ENCODE measurements at regions not wholly inside any gene's neighbourhood (a gene's known extent, or its start where the extent isn't known, plus 50 kb on each side); places are given as distances from the start of the nearest gene placed in this dataset.

- H3K27ac ChIP-seq (ENCODE audit: low read depth, low read length, poor library complexity, severe bottlenecking) = peak overlapping the region; percentile 59
- H3K4me3 ChIP-seq (ENCODE audit: low read depth, low read length, poor library complexity, severe bottlenecking) = no peak overlapping the region
- H3K36me3 ChIP-seq (ENCODE audit: insufficient read depth, low read length, poor library complexity, severe bottlenecking) = no peaks in the 10 kb centered on the region
- ChIA-PET CTCF (no interaction called here), POLR2A (ENCODE audit: low non-redundant PET) (interaction anchor here (0.6 kb wide), 2 partner anchors 108 to 149 kb away, joined by 4 to 6 read pairs; no protein-coding TSS in a partner anchor)
- H3K27me3 ChIP-seq (replicated peaks; ENCODE audit: insufficient read depth, low read depth, low read length, poor library complexity) = no peaks in the 10 kb centered on the region
- TF ChIP-seq EZH2 (IDR thresholded peaks at IDR 0.05; ENCODE audit: borderline replicate concordance, low read depth, low read length, poor library complexity, severe bottlenecking) (no peak), CTCF (conservative IDR thresholded peaks at IDR 0.05; ENCODE audit: low read depth, low read length) (no peak)
- no peaks in the 10 kb centered on the region for H3K9me3 ChIP-seq (ENCODE audit: low read depth, low read length, poor library complexity, severe bottlenecking)
- intact Hi-C loops (cut with micrococcal nuclease; ENCODE audit: unreplicated experiment) = loop anchor here (10.0 kb wide), 1 partner anchor 111 kb away; no protein-coding TSS in a partner anchor
- H3K4me1 ChIP-seq (ENCODE audit: insufficient read depth, low read length, poor library complexity, severe bottlenecking) = peaks cover 65% of the 10 kb centered on the region
- no TSS peak for BruUV-seq (replicated peaks)
- no peak for DNase-seq (ENCODE audit: low spot score)
These were observed 127.2 kb downstream of the C9orf50 start for GRCh38 chr9:129493706-129494047.

- Histone ChIP-seq H3K4me1 (ENCODE audit: insufficient read depth, low read length, poor library complexity, severe bottlenecking) (peaks cover 63% of the 10 kb centered on the region), H3K27ac (ENCODE audit: low read depth, low read length, poor library complexity, severe bottlenecking) (peak overlapping the region; percentile 59), H3K36me3 (ENCODE audit: insufficient read depth, low read length, poor library complexity, severe bottlenecking) (no peaks in the 10 kb centered on the region), H3K4me3 (ENCODE audit: low read depth, low read length, poor library complexity, severe bottlenecking) (no peak overlapping the region), H3K9me3 (ENCODE audit: low read depth, low read length, poor library complexity, severe bottlenecking) (no peaks in the 10 kb centered on the region), H3K27me3 (replicated peaks; ENCODE audit: insufficient read depth, low read depth, low read length, poor library complexity) (no peaks in the 10 kb centered on the region)
- BruUV-seq (replicated peaks) = no TSS peak
- CTCF ChIA-PET = no interaction called here
- no peak for DNase-seq (ENCODE audit: low spot score)
- POLR2A ChIA-PET (ENCODE audit: low non-redundant PET) = interaction anchor here (0.6 kb wide), 1 partner anchor 74 kb away, joined by 3 read pairs; no protein-coding TSS in a partner anchor
- intact Hi-C loops (cut with micrococcal nuclease; ENCODE audit: unreplicated experiment) = loop anchor here (10.0 kb wide), 1 partner anchor 112 kb away; no protein-coding TSS in a partner anchor
- TF ChIP-seq CTCF (conservative IDR thresholded peaks at IDR 0.05; ENCODE audit: low read depth, low read length) = no peak
- no peak for TF ChIP-seq EZH2 (IDR thresholded peaks at IDR 0.05; ENCODE audit: borderline replicate concordance, low read depth, low read length, poor library complexity, severe bottlenecking)
These were observed 127.7 kb downstream of the C9orf50 start for GRCh38 chr9:129493002-129493705.

- ChIA-PET POLR2A (ENCODE audit: low non-redundant PET) (no interaction called here), CTCF (interaction anchor here (0.7 kb wide), 1 partner anchor 316 kb away, joined by 3 read pairs; no protein-coding TSS in a partner anchor)
- BruUV-seq (replicated peaks) = no TSS peak
These were observed 129.4 kb downstream of the C9orf50 start for GRCh38 chr9:129491487-129491855.

More at GRCh38 chr9:129491487-129491855, 129.4 kb downstream of the C9orf50 start:
- H3K27me3 ChIP-seq (replicated peaks; ENCODE audit: insufficient read depth, low read depth, low read length, poor library complexity) = no peaks in the 10 kb centered on the region
- TF ChIP-seq EZH2 (IDR thresholded peaks at IDR 0.05; ENCODE audit: borderline replicate concordance, low read depth, low read length, poor library complexity, severe bottlenecking) (no peak), CTCF (conservative IDR thresholded peaks at IDR 0.05; ENCODE audit: low read depth, low read length) (no peak)
- peak overlapping the region; percentile 98 for H3K27ac ChIP-seq (ENCODE audit: low read depth, low read length, poor library complexity, severe bottlenecking)
- intact Hi-C loops (cut with micrococcal nuclease; ENCODE audit: unreplicated experiment) = loop anchor here (10.0 kb wide), 1 partner anchor 113 kb away; no protein-coding TSS in a partner anchor
- H3K4me1 ChIP-seq (ENCODE audit: insufficient read depth, low read length, poor library complexity, severe bottlenecking) = peaks cover 71% of the 10 kb centered on the region
- DNase-seq (ENCODE audit: low spot score) = no peak
- peak overlapping the region; percentile 48 for H3K4me3 ChIP-seq (ENCODE audit: low read depth, low read length, poor library complexity, severe bottlenecking)
- no peaks in the 10 kb centered on the region for H3K9me3 ChIP-seq (ENCODE audit: low read depth, low read length, poor library complexity, severe bottlenecking)
- no peaks in the 10 kb centered on the region for H3K36me3 ChIP-seq (ENCODE audit: insufficient read depth, low read length, poor library complexity, severe bottlenecking)
